ENCODE measurements at regions not wholly inside any gene's neighbourhood (a gene's known extent, or its start where the extent isn't known, plus 50 kb on each side); places are given as distances from the start of the nearest gene placed in this dataset.

- TF ChIP-seq POLR2A (IDR thresholded peaks at IDR 0.05; ENCODE audit: low read length) (no peak), GATA1 (IDR thresholded peaks at IDR 0.05; ENCODE audit: low read depth, low read length) (no peak)
Measured at GRCh38 chr4:98784947-98785706, 126.7 kb upstream of the TSPAN5 start.
